GM18508 (cell line): ENCODE measurements at regions not wholly inside any gene's neighbourhood (a gene's known extent, or its start where the extent isn't known, plus 50 kb on each side); places are given as distances from the start of the nearest gene placed in this dataset.

Source experiments
- ATAC-seq: cut with Tn5 transposase; IDR thresholded peaks from one replicate; pipeline ENCODE4 v1.9.1; 2021; ENCODE audit warnings: moderate number of reproducible peaks; ENCODE audit not compliant: insufficient read depth, unreplicated experiment

DNA sequence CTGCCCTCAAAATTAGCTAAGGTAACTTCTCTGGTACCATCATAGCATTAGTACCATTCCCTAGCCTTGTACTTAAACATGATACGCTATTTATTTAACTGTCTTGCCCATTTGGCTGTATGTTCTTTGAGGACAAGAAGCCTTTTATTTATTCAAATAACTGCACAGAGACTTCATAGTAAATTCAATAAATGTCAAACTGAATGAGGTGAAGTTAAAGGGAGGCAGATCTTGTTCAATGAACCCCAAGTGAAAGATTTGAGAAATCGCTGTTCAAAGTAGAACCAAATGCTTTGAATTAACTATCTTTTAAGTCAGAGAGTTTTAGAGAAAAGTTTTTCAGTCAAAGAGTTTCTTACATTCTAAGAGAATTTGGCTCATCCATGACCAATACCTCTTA lies 203.6 kb downstream of the GXYLT1 start:
- ATAC-seq: no peak

DNA sequence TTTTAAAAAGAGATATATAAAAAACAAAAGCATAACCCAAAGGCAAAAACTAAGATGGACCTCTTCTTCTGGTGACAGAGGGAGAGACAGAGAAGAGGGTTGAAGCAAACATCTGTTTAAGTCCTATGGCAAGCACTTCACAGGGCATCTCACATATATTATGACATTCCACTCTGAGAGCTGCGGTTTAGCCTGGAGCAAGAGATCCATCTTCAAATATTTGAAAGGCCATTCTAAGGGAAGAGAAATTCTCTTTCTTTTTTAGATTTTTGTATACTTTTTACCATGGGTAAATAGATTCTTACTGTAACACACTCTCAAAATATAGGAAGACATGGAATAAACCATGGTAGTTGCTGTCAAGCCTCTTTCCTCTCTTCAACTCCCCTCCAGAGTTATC lies 204.1 kb downstream of the GXYLT1 start:
- ATAC-seq: no peak

DNA sequence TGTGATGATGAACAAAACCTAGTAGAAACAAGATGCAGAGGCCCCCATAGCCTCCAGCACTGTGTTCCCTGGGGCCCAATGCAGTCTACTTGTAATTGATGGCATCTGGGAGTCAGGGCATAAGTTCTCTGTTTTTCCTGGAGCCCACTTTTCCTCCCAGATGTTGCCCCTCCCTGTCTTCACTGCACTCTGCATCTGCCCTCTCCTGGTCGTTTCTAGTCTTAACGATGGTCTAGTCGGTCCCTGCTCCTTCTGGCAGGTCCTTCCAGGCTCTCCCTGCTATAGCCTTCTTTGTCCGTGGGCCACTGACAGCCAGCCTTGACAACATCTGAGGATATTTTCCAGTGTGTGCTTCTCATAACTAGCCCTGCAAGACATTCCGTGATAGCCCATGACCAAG lies 208.3 kb downstream of the GXYLT1 start:
- no peak for ATAC-seq

DNA sequence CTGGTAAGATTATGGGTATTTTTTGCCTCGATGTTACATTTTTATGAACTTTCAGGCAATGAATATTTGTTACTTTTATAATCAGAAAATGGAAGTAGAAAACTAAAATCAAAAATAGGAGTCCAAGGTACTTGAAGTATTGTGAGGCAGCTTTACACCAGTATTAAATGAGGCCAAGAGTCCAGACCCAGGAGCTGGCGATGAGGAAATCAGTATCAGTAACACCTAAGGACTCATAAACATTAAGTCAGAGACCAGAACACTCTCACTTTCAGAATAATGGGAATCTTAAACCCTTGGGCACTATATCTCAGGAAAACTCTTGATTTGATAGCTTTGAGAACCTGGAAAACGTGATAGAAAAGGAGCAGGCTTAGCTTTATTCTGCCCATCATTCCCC lies 208.8 kb downstream of the GXYLT1 start:
- no peak for ATAC-seq

DNA sequence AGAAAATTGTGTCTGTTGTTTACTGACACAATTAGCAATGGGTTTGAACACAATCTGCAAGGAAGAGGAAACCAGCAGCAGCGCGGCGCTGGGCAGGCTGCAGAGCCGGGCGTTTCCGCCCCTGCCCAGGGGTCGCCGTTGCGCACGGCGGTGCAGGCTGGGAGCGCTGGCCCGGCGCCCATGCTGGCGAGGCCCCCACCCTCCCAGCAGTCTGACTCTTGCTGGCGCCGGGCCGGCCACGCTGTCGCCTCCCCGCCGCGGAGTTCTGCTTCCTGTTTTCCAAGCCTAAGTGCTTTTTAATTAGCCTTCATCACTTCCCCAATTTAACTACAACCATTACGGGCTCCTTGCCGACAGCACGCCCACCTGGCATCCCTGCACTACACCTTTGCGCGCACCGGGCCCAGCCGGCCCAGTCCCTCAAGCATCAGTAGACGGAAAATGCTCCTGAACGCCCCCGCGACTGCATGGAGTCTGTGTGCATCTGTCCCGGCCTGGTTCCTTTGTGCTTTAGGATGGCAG lies 212.1 kb downstream of the GXYLT1 start:
- ATAC-seq: no peak

DNA sequence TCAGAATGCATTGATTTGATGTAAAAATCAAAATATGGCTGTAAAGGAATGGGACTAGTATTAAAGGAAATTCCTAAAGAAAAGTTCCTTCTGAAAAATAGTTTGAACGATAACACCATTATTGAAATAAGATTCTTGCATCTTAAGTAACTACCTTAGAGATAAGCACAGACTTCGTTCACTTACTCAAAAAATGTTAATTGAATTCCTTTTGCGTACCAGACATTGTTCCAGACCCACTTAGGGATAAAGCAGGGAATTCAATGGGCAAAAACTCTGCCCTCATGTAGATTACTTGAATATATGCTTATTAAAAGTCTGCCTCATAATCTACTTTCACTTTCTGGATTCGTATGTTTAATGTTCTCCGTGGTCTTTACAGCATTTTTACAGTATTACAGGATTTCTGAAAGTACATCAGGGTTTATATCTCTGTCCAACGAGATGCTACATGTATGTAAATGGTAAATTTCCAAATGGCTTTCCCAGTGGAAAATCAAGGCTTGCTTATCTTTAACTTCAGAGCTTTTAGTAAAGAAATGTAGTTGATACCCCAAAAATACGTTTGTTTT lies 213.7 kb downstream of the GXYLT1 start:
- no peak for ATAC-seq

DNA sequence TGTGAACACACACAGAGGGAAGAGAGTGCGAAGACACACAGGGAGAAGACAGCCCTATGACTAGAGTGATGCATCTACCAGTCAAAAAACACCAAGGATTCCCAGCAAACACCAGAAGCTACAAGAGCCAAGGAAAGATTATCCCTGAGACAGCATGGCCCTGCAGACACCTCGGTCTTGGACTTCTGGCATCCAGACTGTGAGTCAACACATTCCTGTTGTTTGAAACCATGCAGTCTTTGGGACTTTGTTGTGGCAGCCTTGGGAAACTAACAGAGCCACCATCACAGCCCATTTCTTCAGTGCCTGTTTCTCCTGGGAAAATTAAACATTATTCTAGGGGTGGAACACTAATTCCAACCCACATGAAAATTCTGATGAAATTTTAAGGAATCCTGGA lies 220.6 kb downstream of the GXYLT1 start:
- no peak for ATAC-seq

DNA sequence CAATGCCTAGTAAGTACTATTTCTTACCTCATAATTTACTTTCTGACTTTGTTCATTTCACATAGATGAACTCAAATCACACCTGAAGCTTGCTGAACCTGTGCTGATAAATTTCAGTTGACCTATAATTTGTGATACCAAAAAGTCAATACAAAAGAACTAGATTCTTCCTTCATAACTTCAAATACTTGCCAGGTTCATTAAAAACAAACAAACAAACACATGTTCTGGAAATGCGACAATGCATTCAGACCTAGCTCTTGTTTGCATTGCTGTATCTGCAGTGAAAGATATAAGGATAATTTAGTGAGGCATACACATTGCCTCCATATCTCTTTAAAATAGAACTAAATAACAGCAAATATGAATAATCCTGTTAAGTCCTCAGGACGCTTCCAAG lies 221.3 kb downstream of the GXYLT1 start:
- no peak for ATAC-seq

DNA sequence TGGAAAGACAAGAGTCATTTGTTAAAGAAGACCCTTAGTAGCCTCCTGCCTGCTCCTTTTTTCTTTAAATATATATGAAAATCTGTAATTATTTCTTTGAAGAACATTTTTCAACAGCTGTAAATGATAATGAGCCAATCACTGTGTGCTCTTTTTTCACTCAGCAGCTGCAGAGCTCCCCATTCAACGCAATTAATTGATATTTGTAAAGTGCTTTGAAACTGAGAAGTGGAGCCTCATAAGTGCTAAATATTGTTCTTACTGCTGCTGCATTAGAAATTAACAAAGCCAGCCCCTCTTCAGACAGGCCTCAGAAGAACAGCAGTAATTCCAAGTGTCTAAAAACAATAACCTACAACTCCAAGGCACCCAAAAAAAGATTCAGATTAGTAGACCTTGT lies 224.3 kb downstream of the GXYLT1 start:
- ATAC-seq: no peak

DNA sequence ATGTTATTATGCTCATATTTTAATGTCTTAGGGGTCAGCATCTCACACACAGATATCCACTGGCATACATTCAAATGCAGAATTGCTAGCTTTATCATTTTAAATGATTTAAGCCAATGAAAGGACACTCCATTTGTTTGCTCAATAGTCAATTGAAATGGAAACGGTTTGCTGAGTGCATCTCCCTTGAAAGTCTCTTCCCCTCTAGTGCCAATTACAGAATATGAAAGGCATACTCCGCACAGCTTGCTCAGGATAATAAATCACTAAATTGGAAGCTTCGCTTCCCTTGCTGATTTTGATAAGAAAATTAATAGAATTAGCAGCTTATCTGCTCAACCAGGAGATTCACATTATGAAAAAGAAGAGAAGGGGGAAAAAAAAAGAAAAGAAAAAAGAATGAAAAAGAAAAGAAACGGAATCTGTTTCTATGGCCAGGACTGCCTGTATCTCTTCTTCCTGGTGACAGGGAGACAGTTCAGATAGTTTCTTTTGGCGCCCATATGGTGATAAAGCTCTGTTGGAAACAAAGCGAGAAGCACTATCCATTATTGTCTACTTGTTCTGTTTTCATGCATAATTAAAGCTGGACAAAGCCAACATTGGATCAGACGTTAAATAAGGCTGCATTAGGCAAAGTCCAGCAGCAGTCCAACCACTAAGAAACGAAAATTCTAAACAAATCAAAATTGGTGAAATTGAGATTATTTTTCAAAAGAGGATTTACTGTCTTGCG lies 225.0 kb downstream of the GXYLT1 start:
- ATAC-seq: no peak

DNA sequence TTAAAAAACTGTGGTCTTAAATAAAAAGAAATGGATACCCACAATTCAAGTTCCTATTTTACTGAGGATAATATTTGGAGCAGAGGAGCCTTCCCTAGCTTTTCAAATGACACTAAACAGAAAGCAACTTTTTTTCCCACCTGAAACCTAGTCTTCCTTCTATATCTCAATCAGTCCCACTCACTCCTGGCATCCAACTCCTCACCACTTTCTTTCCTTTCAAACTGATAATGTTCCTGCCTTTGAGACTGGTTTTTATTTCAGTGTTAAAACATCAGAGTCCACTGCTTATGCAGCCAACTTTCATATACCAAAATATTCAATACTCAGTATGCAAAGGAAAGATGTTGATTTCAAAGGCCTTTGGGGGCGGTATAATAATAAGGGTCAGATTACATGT lies 225.6 kb downstream of the GXYLT1 start:
- ATAC-seq: no peak

DNA sequence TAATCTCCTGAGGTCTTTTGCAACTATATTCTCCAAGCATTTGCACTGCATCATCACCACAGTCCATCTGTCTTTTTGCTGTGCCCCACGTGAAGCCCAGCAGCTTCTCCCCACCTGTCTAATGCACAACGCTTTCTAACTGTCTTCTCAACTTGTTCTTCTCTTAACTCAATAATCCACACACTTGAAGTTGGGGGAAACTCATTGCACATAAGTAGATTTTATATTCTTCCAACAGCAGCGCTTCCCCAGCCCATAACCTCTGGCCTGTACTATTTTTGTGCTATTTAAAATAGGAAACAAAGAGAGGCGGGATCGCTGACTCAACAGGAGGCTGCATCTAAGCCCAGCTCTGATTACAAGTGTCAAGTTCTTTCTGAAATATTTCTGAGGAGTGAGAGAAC lies 226.7 kb downstream of the GXYLT1 start:
- ATAC-seq: no peak

DNA sequence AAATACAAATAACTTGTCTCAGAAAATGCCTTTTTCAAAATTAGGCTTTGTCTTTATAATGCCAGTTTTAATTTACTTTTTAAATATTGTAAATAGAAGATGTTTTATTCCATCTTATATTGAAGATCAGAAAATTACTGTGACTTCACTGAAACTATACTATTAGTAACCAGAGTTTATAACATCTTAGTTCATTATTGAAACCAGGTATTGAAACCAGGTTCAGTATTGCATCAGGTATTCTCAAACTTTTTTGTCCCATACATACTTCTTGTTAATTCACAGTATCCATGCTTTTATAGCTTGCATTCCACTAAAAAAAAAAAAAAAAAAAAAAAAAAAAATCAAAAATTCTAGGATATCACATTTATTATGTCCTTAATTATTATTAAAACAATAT lies 227.5 kb downstream of the GXYLT1 start:
- ATAC-seq: no peak

DNA sequence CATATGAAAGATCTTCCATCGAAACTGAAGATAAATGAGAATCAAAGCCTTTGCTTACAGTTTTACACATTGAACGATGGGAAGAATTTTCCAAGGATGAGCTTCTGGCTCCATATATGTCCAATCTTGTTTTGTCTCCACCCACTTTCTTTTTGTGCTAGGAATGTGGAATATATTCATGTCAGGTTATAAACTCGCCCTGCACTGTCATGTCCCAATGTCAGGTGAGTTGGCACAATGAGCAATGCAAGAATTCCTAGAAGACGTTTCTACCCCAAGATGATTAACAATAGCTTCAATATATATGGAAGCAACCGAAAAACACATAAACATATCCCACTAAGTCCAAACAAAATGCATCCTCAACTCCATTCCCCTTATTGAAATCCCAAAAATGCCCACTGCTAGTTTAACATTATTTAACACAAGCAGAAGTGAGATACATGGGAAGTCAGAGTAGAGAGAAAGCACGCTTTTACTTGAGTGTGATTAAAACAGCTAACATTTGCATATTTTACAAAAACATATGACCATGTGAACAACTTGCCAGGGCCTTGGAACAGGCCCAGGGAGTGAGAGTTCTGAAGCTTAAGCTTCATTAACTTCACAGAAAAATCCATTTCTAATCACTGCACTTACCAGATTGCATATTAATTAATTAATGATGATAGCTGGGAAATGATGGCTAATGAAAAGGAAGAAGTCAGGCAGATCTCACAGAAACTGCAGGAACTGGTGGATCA lies 233.9 kb downstream of the GXYLT1 start:
- ATAC-seq: no peak

DNA sequence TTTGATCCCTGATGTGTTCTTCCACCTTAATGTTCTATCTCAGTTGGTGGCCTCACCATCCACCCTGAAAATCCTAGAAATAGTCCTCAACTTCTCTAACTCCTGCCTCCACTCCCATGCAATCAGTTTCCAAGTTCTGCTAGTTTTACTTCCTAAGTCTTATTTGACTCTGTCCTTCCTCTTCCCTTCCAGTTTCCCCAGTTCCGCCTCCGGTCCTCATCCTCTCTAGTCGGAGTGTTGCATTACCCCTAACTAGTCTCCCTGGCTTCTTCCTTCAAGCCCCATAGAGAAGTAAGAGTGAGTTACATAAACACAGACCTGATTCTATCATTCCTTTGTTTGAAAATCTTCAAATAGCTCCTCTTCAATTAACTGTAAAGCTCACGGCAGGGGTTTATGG lies 236.5 kb downstream of the GXYLT1 start:
- no peak for ATAC-seq

DNA sequence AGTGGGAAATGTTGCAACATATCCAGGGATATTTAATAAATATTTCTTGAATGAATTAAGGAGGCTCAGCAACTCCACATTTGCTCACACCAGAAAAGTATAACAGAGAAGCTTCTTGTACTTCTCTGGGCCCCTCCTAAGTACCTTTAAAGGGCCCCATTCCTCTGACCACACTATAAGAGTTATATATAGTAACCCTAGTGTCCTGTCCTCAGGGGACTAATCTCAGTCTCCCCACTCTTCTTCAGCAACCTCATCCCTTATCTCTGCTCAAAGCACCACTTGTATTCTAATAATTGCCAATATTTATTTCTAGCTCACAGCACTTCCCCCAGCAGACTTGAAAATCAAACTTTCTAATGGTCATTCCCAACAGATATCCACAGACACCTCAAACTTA lies 237.1 kb downstream of the GXYLT1 start:
- no peak for ATAC-seq

DNA sequence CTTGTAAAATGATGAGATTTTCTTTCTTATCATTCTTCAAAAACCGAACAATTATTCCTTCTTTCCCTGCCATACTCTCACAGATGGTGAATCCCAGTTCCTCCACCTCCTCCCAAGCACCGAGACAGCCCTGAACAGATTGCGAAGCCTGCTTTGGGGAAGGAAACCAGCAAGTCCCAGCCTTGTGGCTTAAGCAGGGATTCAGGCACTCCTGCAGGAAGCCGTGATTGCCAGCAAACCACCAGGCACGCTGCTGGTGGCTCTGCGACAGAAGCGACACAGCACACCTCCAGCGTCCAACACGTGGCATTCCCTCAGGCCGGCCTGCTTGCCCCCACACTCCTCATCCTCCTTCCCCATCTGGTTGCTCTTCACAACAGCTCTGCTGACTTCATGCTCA lies 237.7 kb downstream of the GXYLT1 start:
- ATAC-seq: no peak

DNA sequence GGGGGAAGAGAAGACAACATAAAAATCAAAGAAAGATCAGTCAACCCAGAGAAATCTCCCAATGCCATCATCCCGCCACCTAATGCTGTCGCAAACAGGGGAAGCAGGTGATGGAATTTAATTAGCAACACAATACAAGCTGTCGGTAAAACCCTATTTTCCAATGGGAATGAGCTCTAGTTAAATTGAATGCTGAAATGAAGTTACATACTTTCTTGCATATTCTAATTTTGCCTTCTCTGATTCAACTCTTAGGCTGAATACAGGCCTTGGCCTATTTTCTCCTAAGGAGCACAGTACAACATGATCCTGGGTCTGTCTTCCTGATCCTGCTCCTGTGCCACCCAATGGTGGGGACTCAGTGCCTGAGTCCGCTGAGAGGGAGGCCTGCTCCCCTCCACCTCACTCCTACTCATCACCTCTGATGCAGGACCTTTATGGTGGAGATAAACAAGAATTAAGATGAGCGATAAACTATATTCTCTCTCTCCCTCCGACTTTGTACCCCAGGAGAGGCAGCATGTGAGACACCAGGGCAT lies 238.8 kb downstream of the GXYLT1 start:
- ATAC-seq: no peak

DNA sequence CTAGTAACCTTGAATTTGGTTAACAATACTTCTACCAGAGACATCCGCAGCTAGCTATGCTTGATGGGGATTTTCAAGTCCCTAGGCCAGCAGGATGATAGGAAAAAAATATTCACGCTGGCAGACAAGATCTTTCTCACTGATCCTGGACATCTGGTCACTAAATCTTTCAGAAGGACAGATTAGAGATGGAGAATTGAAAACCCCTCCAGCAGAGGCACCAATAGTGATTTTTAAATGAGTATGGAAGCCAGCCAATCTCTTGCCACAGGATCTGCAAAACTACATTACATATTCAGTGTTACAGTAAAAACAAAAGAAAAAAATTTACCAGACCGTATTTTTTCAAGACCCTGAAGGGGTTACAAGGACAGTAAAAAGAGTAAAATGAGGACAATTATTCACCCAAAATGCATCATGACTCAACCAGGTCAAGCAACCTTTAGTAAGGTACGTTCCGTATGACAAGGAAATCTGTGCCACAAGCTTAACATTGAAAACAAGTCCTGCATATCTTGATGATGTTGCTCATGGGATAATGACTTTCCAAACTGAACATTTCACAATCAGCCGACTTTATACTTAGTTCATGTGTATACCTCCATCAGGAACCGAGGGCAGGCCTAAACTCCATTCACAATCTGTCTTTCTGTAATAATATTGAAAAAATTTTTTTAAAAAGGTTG lies 239.5 kb downstream of the GXYLT1 start:
- ATAC-seq: no peak

DNA sequence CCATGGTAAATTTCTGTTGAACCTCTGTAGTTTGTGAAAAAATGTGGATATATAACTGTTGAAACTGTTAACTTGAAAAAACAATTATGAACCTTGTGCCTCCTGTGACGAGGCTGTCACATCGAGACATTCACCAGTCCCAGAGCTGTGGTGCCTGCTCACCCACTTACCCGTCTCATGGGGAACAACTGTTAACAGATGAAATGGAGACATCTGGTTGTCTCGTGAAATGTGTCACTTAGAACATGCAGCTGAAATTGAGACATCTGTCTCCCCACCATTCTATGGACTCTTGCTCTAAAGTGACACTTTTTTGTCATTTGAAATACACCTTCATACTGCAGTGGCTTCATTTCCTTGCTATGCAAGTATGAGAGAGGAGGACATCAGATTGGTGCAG lies 240.6 kb downstream of the GXYLT1 start:
- no peak for ATAC-seq
